Activated CD4-positive, alpha-beta T cell treated with anti-CD3 and anti-CD28 coated beads, Interleukin-2, amount 10 ng/mL, durations not matched to agents 24 days and 14 days (primary cell): ENCODE measurements at regions not wholly inside any gene's neighbourhood (a gene's known extent, or its start where the extent isn't known, plus 50 kb on each side); places are given as distances from the start of the nearest gene placed in this dataset.
"Not testable (repeated sequence)": the region's sequence is repeated elsewhere in the genome, so short reads cannot be mapped to it uniquely, and the experiment has no call there.

Experiments used
- DNase-seq: peaks from one replicate; pipeline ENCODE4 v3.0.0; 2022
- H3K27ac Mint-ChIP-seq: one replicate; pipeline ENCODE4 v1.8.0; 2022; ENCODE audit warnings: mild to moderate bottlenecking, mixed read lengths
- H3K27me3 Mint-ChIP-seq: one replicate; pipeline ENCODE4 v1.8.0; 2022; ENCODE audit warnings: mixed read lengths
- H3K36me3 Mint-ChIP-seq: one replicate; pipeline ENCODE4 v1.8.0; 2022; ENCODE audit warnings: low read depth, mild to moderate bottlenecking, mixed read lengths
- H3K4me1 Mint-ChIP-seq: one replicate; pipeline ENCODE4 v1.8.0; 2021; ENCODE audit warnings: mixed read lengths
- H3K4me3 Mint-ChIP-seq: one replicate; pipeline ENCODE4 v1.8.0; 2022; ENCODE audit warnings: mild to moderate bottlenecking, moderate library complexity, mixed read lengths
- H3K9me3 Mint-ChIP-seq: one replicate; pipeline ENCODE4 v1.8.0; 2021; ENCODE audit warnings: mixed read lengths
- intact Hi-C: fragments of 100-400 bp; cut with micrococcal nuclease; formaldehyde crosslinking; loops from one replicate; pipeline ENCODE4 v1.15.1; 2023

- H3K4me3 Mint-ChIP-seq, H3K27me3 Mint-ChIP-seq, H3K9me3 Mint-ChIP-seq, intact Hi-C loops, H3K27ac Mint-ChIP-seq, DNase-seq, H3K36me3 Mint-ChIP-seq, H3K4me1 Mint-ChIP-seq: not testable (repeated sequence)
Measured at GRCh38 chr15:24518772-24519171, 156.8 kb upstream of the NPAP1 start.

- H3K27ac Mint-ChIP-seq, H3K4me3 Mint-ChIP-seq, DNase-seq, H3K27me3 Mint-ChIP-seq, H3K4me1 Mint-ChIP-seq, intact Hi-C loops, H3K36me3 Mint-ChIP-seq: not testable (repeated sequence)
- peaks cover 24% of the 10 kb centered on the region for H3K9me3 Mint-ChIP-seq
Measured at GRCh38 chr15:24531235-24531634, 144.3 kb upstream of the NPAP1 start.

GRCh38 chr15:24534032-24534431, 141.5 kb upstream of the NPAP1 start:
- intact Hi-C loops, result not testable (repeated sequence)

GRCh38 chr15:24557281-24557680, 118.3 kb upstream of the NPAP1 start:
- H3K36me3 Mint-ChIP-seq, intact Hi-C loops, H3K27ac Mint-ChIP-seq, H3K4me1 Mint-ChIP-seq, H3K27me3 Mint-ChIP-seq, H3K4me3 Mint-ChIP-seq, DNase-seq: not testable (repeated sequence)
- peaks cover 26% of the 10 kb centered on the region for H3K9me3 Mint-ChIP-seq

More at GRCh38 chr15:24534032-24534431, 141.5 kb upstream of the NPAP1 start:
- H3K27me3 Mint-ChIP-seq, DNase-seq, H3K36me3 Mint-ChIP-seq, H3K4me1 Mint-ChIP-seq, H3K27ac Mint-ChIP-seq, H3K4me3 Mint-ChIP-seq: not testable (repeated sequence)
- H3K9me3 Mint-ChIP-seq, result peaks cover 19% of the 10 kb centered on the region

- Mint-ChIP-seq H3K4me3 (no peak overlapping the region), H3K36me3 (no peaks in the 10 kb centered on the region), H3K9me3 (peaks cover 20% of the 10 kb centered on the region)
Measured at GRCh38 chr15:24607636-24608035, 67.9 kb upstream of the NPAP1 start.

GRCh38 chr15:24617646-24618045, 57.9 kb upstream of the NPAP1 start:
- Mint-ChIP-seq H3K4me3 (no peak overlapping the region), H3K27ac (no peak overlapping the region), H3K4me1 (no peaks in the 10 kb centered on the region), H3K27me3 (no peaks in the 10 kb centered on the region), H3K36me3 (no peaks in the 10 kb centered on the region), H3K9me3 (peaks cover 10% of the 10 kb centered on the region)
- no peak for DNase-seq
- intact Hi-C loops, result no loop called here

More at GRCh38 chr15:24607636-24608035, 67.9 kb upstream of the NPAP1 start:
- Mint-ChIP-seq H3K4me1 (no peaks in the 10 kb centered on the region), H3K27ac (no peak overlapping the region), H3K27me3 (no peaks in the 10 kb centered on the region)
- intact Hi-C loops, result no loop called here
- no peak for DNase-seq

GRCh38 chr15:24621630-24622215, 53.9 kb upstream of the NPAP1 start:
- Mint-ChIP-seq H3K27me3 (no peaks in the 10 kb centered on the region), H3K36me3 (no peaks in the 10 kb centered on the region), H3K27ac (no peak overlapping the region), H3K4me1 (no peaks in the 10 kb centered on the region), H3K4me3 (no peak overlapping the region), H3K9me3 (peaks cover 14% of the 10 kb centered on the region)
- intact Hi-C loops, result no loop called here
- no peak for DNase-seq
